Left lobe of liver (tissue), 2 donors: ENCODE measurements at regions not wholly inside any gene's neighbourhood (a gene's known extent, or its start where the extent isn't known, plus 50 kb on each side); places are given as distances from the start of the nearest gene placed in this dataset.

Experiments used
- ATAC-seq: fragments of 200-7000 bp; cut with Tn5 transposase; one replicate; pipeline ENCODE4 v1.9.1; 2020; ENCODE audit warnings: mild to moderate bottlenecking, moderate library complexity
- DNase-seq: peaks from one replicate; pipeline ENCODE4 v3.0.0-alpha.2; 2020; ENCODE audit warnings: low spot score
- donor health status: DM: no; HTN: no; CAD: no; lungs with moderate emphysema.
- donor health status: DM: no; HTN: yes; CAD: no.

GRCh38 chr2:82896117-82896516 lies 1563.0 kb downstream of the SUCLG1 start:
- ATAC-seq (no peak), DNase-seq (no peak)

- no peak for ATAC-seq
Observed at GRCh38 chr2:82893190-82893589, 1565.9 kb downstream of the SUCLG1 start.

GRCh38 chr2:82879803-82880202 lies 1579.3 kb downstream of the SUCLG1 start:
- DNase-seq (no peak), ATAC-seq (no peak)

More at GRCh38 chr2:82893190-82893589, 1565.9 kb downstream of the SUCLG1 start:
- no peak for DNase-seq

- DNase-seq (no peak), ATAC-seq (no peak)
Observed at GRCh38 chr2:82875858-82876257, 1583.2 kb downstream of the SUCLG1 start.

- ATAC-seq = no peak
- no peak for DNase-seq
Observed at GRCh38 chr2:82857967-82858366, 1601.1 kb downstream of the SUCLG1 start.

GRCh38 chr2:82853299-82853698 lies 1605.8 kb downstream of the SUCLG1 start:
- ATAC-seq (no peak), DNase-seq (no peak)

- DNase-seq (no peak), ATAC-seq (no peak)
Observed at GRCh38 chr2:82852787-82853186, 1606.3 kb downstream of the SUCLG1 start.

GRCh38 chr2:82848285-82848684 lies 1610.8 kb downstream of the SUCLG1 start:
- no peak for DNase-seq

GRCh38 chr2:82839036-82839435 lies 1620.0 kb downstream of the SUCLG1 start:
- no peak for DNase-seq
- ATAC-seq = no peak

More at GRCh38 chr2:82848285-82848684, 1610.8 kb downstream of the SUCLG1 start:
- ATAC-seq = no peak

- ATAC-seq (no peak), DNase-seq (no peak)
Observed at GRCh38 chr2:82837588-82838304, 1621.3 kb downstream of the SUCLG1 start.

GRCh38 chr2:82834893-82835292 lies 1624.2 kb downstream of the SUCLG1 start:
- DNase-seq (no peak), ATAC-seq (no peak)

GRCh38 chr2:82827426-82827825 lies 1631.7 kb downstream of the SUCLG1 start:
- ATAC-seq (no peak), DNase-seq (no peak)

- ATAC-seq (no peak), DNase-seq (no peak)
Observed at GRCh38 chr2:82826437-82826836, 1632.6 kb downstream of the SUCLG1 start.

GRCh38 chr2:82825410-82826090 lies 1633.5 kb downstream of the SUCLG1 start:
- DNase-seq (no peak), ATAC-seq (no peak)

GRCh38 chr2:82823892-82824291 lies 1635.2 kb downstream of the SUCLG1 start:
- DNase-seq = no peak
- no peak for ATAC-seq

- DNase-seq = no peak
- ATAC-seq = no peak
Observed at GRCh38 chr2:82819951-82820350, 1639.1 kb downstream of the SUCLG1 start.

GRCh38 chr2:82814146-82814545 lies 1644.9 kb downstream of the SUCLG1 start:
- ATAC-seq (no peak), DNase-seq (no peak)

GRCh38 chr2:82811946-82812345 lies 1647.1 kb downstream of the SUCLG1 start:
- ATAC-seq (no peak), DNase-seq (no peak)

- DNase-seq (no peak), ATAC-seq (no peak)
Observed at GRCh38 chr2:82803307-82803706, 1655.8 kb downstream of the SUCLG1 start.

GRCh38 chr2:82797469-82797868 lies 1661.6 kb downstream of the SUCLG1 start:
- ATAC-seq = peak; percentile 97
- peak; percentile 64 for DNase-seq

GRCh38 chr2:82796132-82796531 lies 1662.9 kb downstream of the SUCLG1 start:
- DNase-seq = no peak
- no peak for ATAC-seq

GRCh38 chr2:82795446-82795845 lies 1663.6 kb downstream of the SUCLG1 start:
- no peak for DNase-seq
- ATAC-seq = no peak
